Hepatocyte (in vitro differentiated cells): ENCODE measurements at regions not wholly inside any gene's neighbourhood (a gene's known extent, or its start where the extent isn't known, plus 50 kb on each side); places are given as distances from the start of the nearest gene placed in this dataset.

Source experiments
- EZH2phosphoT487 ChIP-seq: fragments of 200-600 bp; sonication (generic); IDR thresholded peaks from one replicate; pipeline ENCODE4 v1.6.1; 2018; ENCODE audit warnings: antibody characterized with exemption, mild to moderate bottlenecking, low read depth, moderate library complexity; ENCODE audit not compliant: unreplicated experiment, severe bottlenecking
- TF ChIP-seq, protein P1 (sequence below): fragments of 200-600 bp; sonication (generic); IDR thresholded peaks from 2 replicates; pipeline ENCODE4 v1.5.1; 2016; ENCODE audit warnings: antibody characterized with exemption, mild to moderate bottlenecking; ENCODE audit not compliant: poor library complexity

GRCh38 chr16:26344240-26344776 lies 652.5 kb downstream of the HS3ST4 start:
- TF ChIP-seq, protein P1, sequence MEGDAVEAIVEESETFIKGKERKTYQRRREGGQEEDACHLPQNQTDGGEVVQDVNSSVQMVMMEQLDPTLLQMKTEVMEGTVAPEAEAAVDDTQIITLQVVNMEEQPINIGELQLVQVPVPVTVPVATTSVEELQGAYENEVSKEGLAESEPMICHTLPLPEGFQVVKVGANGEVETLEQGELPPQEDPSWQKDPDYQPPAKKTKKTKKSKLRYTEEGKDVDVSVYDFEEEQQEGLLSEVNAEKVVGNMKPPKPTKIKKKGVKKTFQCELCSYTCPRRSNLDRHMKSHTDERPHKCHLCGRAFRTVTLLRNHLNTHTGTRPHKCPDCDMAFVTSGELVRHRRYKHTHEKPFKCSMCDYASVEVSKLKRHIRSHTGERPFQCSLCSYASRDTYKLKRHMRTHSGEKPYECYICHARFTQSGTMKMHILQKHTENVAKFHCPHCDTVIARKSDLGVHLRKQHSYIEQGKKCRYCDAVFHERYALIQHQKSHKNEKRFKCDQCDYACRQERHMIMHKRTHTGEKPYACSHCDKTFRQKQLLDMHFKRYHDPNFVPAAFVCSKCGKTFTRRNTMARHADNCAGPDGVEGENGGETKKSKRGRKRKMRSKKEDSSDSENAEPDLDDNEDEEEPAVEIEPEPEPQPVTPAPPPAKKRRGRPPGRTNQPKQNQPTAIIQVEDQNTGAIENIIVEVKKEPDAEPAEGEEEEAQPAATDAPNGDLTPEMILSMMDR, result no peak
- no peak for TF ChIP-seq EZH2phosphoT487
